ENCODE measurements at regions not wholly inside any gene's neighbourhood (a gene's known extent, or its start where the extent isn't known, plus 50 kb on each side); places are given as distances from the start of the nearest gene placed in this dataset.

GRCh38 chr16:72588551-72588950, 416.6 kb upstream of the PMFBP1 start:
- TF ChIP-seq CTCF (IDR thresholded peaks at IDR 0.05; ENCODE audit: low read depth, low read length, poor library complexity, severe bottlenecking) (no peak), EZH2phosphoT487 (IDR thresholded peaks at IDR 0.05; ENCODE audit: borderline replicate concordance, low read length) (no peak)

Data from DOHH2 (cell line).